DOHH2 (cell line): ENCODE measurements at regions not wholly inside any gene's neighbourhood (a gene's known extent, or its start where the extent isn't known, plus 50 kb on each side); places are given as distances from the start of the nearest gene placed in this dataset.

Experiments
- H3F3A ChIP-seq: fragments of 200-600 bp; sonication (generic), shearing (Covaris generic); 2 replicates; pipeline ENCODE4 v1.6.0; 2016; ENCODE audit warnings: antibody characterized with exemption, mild to moderate bottlenecking; ENCODE audit not compliant: control insufficient read depth, insufficient read depth
- H3K27ac ChIP-seq: fragments of 200-600 bp; sonication (generic); 2 replicates; pipeline ENCODE4 v1.5.1; 2014; ENCODE audit warnings: low read depth, mild to moderate bottlenecking, low read length, moderate library complexity
- H3K27me3 ChIP-seq: fragments of 200-600 bp; sonication (generic); 2 replicates; pipeline ENCODE4 v1.6.1; 2014; ENCODE audit warnings: mild to moderate bottlenecking, low read length, mixed read lengths; ENCODE audit not compliant: control insufficient read depth
- H3K36me3 ChIP-seq: fragments of 200-600 bp; sonication (generic); 2 replicates; pipeline ENCODE4 v1.6.1; 2014; ENCODE audit warnings: mild to moderate bottlenecking, low read length, moderate library complexity, mixed read lengths; ENCODE audit not compliant: control insufficient read depth
- H3K4me1 ChIP-seq: fragments of 200-600 bp; sonication (generic); 2 replicates; pipeline ENCODE4 v1.6.1; 2014; ENCODE audit warnings: mild to moderate bottlenecking, low read length, mixed read lengths; ENCODE audit not compliant: control insufficient read depth
- H3K4me2 ChIP-seq: fragments of 200-600 bp; sonication (generic); 2 replicates; pipeline ENCODE4 v1.6.0; 2014; ENCODE audit warnings: mild to moderate bottlenecking, low read length, moderate library complexity
- H3K4me3 ChIP-seq: fragments of 200-600 bp; sonication (generic); 2 replicates; pipeline ENCODE4 v1.5.1; 2014; ENCODE audit warnings: mild to moderate bottlenecking, low read length, mixed read lengths
- H3K79me2 ChIP-seq: fragments of 200-600 bp; sonication (generic); 2 replicates; pipeline ENCODE4 v1.6.1; 2014; ENCODE audit warnings: mild to moderate bottlenecking, low read length, mixed read lengths; ENCODE audit not compliant: control insufficient read depth
- H3K9me2 ChIP-seq: fragments of 200-600 bp; sonication (generic); replicated peaks from 2 replicates; pipeline ENCODE4 v1.6.1; 2014; ENCODE audit warnings: mild to moderate bottlenecking, low read length, mixed read lengths; ENCODE audit not compliant: control insufficient read depth
- H3K9me3 ChIP-seq: fragments of 200-600 bp; sonication (generic); 2 replicates; pipeline ENCODE4 v1.6.1; 2014; ENCODE audit warnings: antibody characterized with exemption, low read length, mixed read lengths; ENCODE audit not compliant: control insufficient read depth, insufficient read depth
- H4K20me1 ChIP-seq: fragments of 200-600 bp; sonication (generic); 2 replicates; pipeline ENCODE4 v1.6.0; 2014; ENCODE audit warnings: low read depth, mild to moderate bottlenecking, antibody characterized with exemption, low read length, moderate library complexity; ENCODE audit not compliant: control insufficient read depth, insufficient read depth
- EZH2phosphoT487 ChIP-seq: fragments of 200-600 bp; sonication (generic); IDR thresholded peaks from 2 replicates; pipeline ENCODE4 v1.6.1; 2017; ENCODE audit warnings: borderline replicate concordance, mild to moderate bottlenecking, antibody characterized with exemption, low read length, moderate library complexity, mixed read lengths
- TF ChIP-seq, protein P1 (sequence below): fragments of 200-600 bp; sonication (generic); IDR thresholded peaks from one replicate; pipeline ENCODE4 v1.5.1; 2014; ENCODE audit warnings: antibody characterized with exemption, mild to moderate bottlenecking, low read depth, low read length; ENCODE audit not compliant: poor library complexity, severe bottlenecking

DNA sequence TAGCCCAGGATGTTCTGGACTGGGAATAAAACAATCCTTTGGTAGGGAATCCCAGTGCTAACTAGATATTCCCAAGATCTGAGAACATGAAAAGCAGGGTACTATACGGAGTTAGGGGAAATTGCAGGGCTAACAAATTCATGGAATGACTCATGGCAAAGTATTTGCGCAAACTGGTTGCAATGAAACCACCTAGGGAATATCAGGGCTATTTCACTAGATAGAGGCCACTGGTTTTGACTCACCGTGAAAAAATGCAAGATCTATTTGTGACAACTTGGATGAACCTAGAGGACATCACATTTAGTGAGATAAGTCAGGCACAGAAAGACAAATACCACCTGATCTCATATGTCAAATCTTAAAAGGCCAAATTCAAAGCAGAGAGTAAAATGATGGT, 233.3 kb downstream of the MBD2 start:
- TF ChIP-seq, protein P1, sequence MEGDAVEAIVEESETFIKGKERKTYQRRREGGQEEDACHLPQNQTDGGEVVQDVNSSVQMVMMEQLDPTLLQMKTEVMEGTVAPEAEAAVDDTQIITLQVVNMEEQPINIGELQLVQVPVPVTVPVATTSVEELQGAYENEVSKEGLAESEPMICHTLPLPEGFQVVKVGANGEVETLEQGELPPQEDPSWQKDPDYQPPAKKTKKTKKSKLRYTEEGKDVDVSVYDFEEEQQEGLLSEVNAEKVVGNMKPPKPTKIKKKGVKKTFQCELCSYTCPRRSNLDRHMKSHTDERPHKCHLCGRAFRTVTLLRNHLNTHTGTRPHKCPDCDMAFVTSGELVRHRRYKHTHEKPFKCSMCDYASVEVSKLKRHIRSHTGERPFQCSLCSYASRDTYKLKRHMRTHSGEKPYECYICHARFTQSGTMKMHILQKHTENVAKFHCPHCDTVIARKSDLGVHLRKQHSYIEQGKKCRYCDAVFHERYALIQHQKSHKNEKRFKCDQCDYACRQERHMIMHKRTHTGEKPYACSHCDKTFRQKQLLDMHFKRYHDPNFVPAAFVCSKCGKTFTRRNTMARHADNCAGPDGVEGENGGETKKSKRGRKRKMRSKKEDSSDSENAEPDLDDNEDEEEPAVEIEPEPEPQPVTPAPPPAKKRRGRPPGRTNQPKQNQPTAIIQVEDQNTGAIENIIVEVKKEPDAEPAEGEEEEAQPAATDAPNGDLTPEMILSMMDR = no peak
- no peak for TF ChIP-seq EZH2phosphoT487
- Histone ChIP-seq H3K36me3 (no peaks in the 10 kb centered on the region), H3K9me3 (no peaks in the 10 kb centered on the region), H3K9me2 (no peaks in the 10 kb centered on the region), H3K4me1 (no peaks in the 10 kb centered on the region), H4K20me1 (no peaks in the 10 kb centered on the region), H3K27me3 (no peaks in the 10 kb centered on the region), H3K79me2 (no peaks in the 10 kb centered on the region), H3F3A (no peaks in the 10 kb centered on the region), H3K4me2 (no peak overlapping the region), H3K4me3 (no peak overlapping the region), H3K27ac (no peak overlapping the region)

DNA sequence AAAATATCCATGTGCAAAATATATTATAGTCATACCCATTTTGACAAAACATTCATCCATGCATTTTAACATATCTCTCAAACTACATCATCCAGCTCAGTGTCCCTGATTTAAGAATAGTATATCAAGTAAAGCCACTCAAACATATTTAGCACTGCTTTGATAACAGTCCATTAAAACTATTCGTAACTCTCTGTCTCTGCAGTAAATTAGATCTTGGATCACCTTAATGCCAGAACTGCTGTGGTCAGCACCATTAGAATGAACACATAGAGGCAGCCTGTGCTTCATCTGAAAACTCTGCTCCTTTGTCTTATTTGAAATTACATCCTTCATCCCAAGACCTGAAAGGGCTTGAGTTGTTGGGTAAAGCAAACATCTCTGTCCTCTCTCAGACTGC, 234.0 kb downstream of the MBD2 start:
- H3K4me1 ChIP-seq = no peaks in the 10 kb centered on the region
- no peaks in the 10 kb centered on the region for H3K9me3 ChIP-seq
- H3K9me2 ChIP-seq = no peaks in the 10 kb centered on the region
- H3K27me3 ChIP-seq = no peaks in the 10 kb centered on the region
- H3F3A ChIP-seq = no peaks in the 10 kb centered on the region
- H3K4me3 ChIP-seq = no peak overlapping the region
- H3K27ac ChIP-seq = no peak overlapping the region
- no peaks in the 10 kb centered on the region for H3K79me2 ChIP-seq
- H3K4me2 ChIP-seq = no peak overlapping the region
- TF ChIP-seq EZH2phosphoT487 = no peak
- TF ChIP-seq, protein P1 = no peak
- H4K20me1 ChIP-seq = no peaks in the 10 kb centered on the region
- H3K36me3 ChIP-seq = no peaks in the 10 kb centered on the region

DNA sequence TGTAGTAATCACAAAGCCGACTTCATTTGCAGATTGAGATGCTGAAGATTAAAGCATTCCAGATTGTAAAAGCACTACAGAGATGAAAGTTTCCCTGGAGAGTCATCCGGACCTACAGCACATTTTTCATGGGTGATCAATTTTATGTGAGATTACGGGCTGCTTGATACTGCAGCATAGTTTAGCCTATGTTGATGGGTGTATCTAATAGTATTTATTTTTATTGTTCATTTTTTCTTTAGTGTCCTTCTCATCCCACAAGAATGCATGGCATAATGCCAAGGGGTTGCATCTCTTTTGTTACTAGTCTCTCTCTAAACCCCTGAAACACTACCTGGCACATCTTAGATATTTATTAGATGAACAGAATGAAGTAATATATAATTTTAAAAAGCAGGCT, 240.4 kb downstream of the MBD2 start:
- TF ChIP-seq, protein P1 = no peak
- no peak for TF ChIP-seq EZH2phosphoT487
- no peak overlapping the region for H3K4me2 ChIP-seq
- H3F3A ChIP-seq = no peaks in the 10 kb centered on the region
- H3K79me2 ChIP-seq = no peaks in the 10 kb centered on the region
- no peak overlapping the region for H3K27ac ChIP-seq
- no peaks in the 10 kb centered on the region for H3K9me3 ChIP-seq
- no peaks in the 10 kb centered on the region for H4K20me1 ChIP-seq
- no peaks in the 10 kb centered on the region for H3K27me3 ChIP-seq
- H3K4me1 ChIP-seq = no peaks in the 10 kb centered on the region
- H3K36me3 ChIP-seq = no peaks in the 10 kb centered on the region
- no peaks in the 10 kb centered on the region for H3K9me2 ChIP-seq
- H3K4me3 ChIP-seq = no peak overlapping the region

DNA sequence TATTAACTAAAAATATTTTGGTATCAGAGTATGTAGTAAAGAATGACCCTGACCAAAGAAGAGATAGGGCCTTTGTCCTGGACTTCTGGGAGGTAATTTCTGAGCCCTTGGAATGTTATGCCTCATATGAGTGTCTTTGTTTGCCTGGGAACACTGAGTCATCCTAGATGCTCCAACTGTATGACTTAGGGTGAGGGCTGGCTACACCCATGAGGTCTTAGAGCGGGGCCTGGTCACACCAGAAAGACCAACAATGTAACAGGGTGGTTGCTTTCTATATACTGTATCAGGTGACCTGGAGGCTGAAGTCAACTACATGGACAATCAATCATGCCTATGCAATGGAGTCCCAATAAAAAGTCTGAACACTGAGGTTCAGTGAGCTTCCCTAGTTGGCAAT, 253.1 kb downstream of the MBD2 start:
- Histone ChIP-seq H3K27ac (no peak overlapping the region), H3K79me2 (no peaks in the 10 kb centered on the region), H3K36me3 (no peaks in the 10 kb centered on the region), H3K27me3 (no peaks in the 10 kb centered on the region), H3K4me3 (no peak overlapping the region), H3K9me2 (no peaks in the 10 kb centered on the region), H4K20me1 (no peaks in the 10 kb centered on the region), H3K4me2 (no peak overlapping the region), H3F3A (no peaks in the 10 kb centered on the region), H3K4me1 (no peaks in the 10 kb centered on the region), H3K9me3 (no peaks in the 10 kb centered on the region)
- TF ChIP-seq, protein P1 = no peak
- no peak for TF ChIP-seq EZH2phosphoT487
